H9 (cell line): ENCODE measurements at regions not wholly inside any gene's neighbourhood (a gene's known extent, or its start where the extent isn't known, plus 50 kb on each side); places are given as distances from the start of the nearest gene placed in this dataset.

Experiments used
- DNase-seq: peaks from one replicate; pipeline ENCODE4 v3.0.0-alpha.2; 2017
- H2AFZ ChIP-seq: one replicate; pipeline ENCODE4 v1.6.1; 2013; ENCODE audit warnings: mild to moderate bottlenecking, low read length, control low read depth, moderate library complexity
- H2AK5ac ChIP-seq: 2 replicates; pipeline ENCODE4 v1.6.1; 2013; ENCODE audit warnings: low read length, control low read depth, mixed read lengths; ENCODE audit not compliant: insufficient read length
- H2BK120ac ChIP-seq: one replicate; pipeline ENCODE4 v1.6.1; 2013; ENCODE audit warnings: low read depth, mild to moderate bottlenecking, low read length, control low read depth, inconsistent platforms; ENCODE audit not compliant: poor library complexity, severe bottlenecking
- H2BK12ac ChIP-seq: 2 replicates; pipeline ENCODE4 v1.6.1; 2013; ENCODE audit warnings: low read length, control low read depth, mixed read lengths, low read depth; ENCODE audit not compliant: insufficient read length
- H2BK15ac ChIP-seq: 2 replicates; pipeline ENCODE4 v1.6.1; 2013; ENCODE audit warnings: low read depth, low read length, control low read depth
- H2BK20ac ChIP-seq: one replicate; pipeline ENCODE4 v1.6.1; 2013; ENCODE audit warnings: low read depth, mild to moderate bottlenecking, low read length, control low read depth, inconsistent platforms; ENCODE audit not compliant: poor library complexity, severe bottlenecking
- H2BK5ac ChIP-seq: 2 replicates; pipeline ENCODE4 v1.6.1; 2013; ENCODE audit warnings: low read length, control low read depth, mixed read lengths; ENCODE audit not compliant: insufficient read length
- H3K14ac ChIP-seq: 2 replicates; pipeline ENCODE4 v1.6.1; 2013; ENCODE audit warnings: low read length, control low read depth; ENCODE audit not compliant: insufficient read depth
- H3K18ac ChIP-seq: 2 replicates; pipeline ENCODE4 v1.6.1; 2013; ENCODE audit warnings: low read depth, mild to moderate bottlenecking, mixed read lengths, low read length, control low read depth; ENCODE audit not compliant: insufficient read length
- H3K23ac ChIP-seq: 2 replicates; pipeline ENCODE4 v1.6.1; 2013; ENCODE audit warnings: low read length, control low read depth, mixed read lengths, low read depth; ENCODE audit not compliant: insufficient read length
- H3K23me2 ChIP-seq: 2 replicates; pipeline ENCODE4 v1.6.1; 2013; ENCODE audit warnings: low read depth, mild to moderate bottlenecking, mixed read lengths, low read length, control low read depth; ENCODE audit not compliant: insufficient read length, poor library complexity, severe bottlenecking
- H3K27ac ChIP-seq: 2 replicates; pipeline ENCODE4 v1.5.1; 2013; ENCODE audit warnings: low read length, control low read depth, mixed read lengths, low read depth; ENCODE audit not compliant: insufficient read length
- H3K27me3 ChIP-seq: 2 replicates; pipeline ENCODE4 v1.6.1; 2013; ENCODE audit warnings: low read length, control low read depth, inconsistent platforms; ENCODE audit not compliant: insufficient read depth
- H3K4ac ChIP-seq: 2 replicates; pipeline ENCODE4 v1.6.1; 2013; ENCODE audit warnings: low read depth, mild to moderate bottlenecking, control low read depth, inconsistent platforms, low read length, moderate library complexity
- H3K4me1 ChIP-seq: 2 replicates; pipeline ENCODE4 v1.6.1; 2013; ENCODE audit warnings: low read length, control low read depth, inconsistent platforms; ENCODE audit not compliant: insufficient read depth
- H3K4me2 ChIP-seq: 2 replicates; pipeline ENCODE4 v1.6.1; 2013; ENCODE audit warnings: low read length, control low read depth, mixed read lengths; ENCODE audit not compliant: insufficient read length, insufficient read depth
- H3K56ac ChIP-seq: 2 replicates; pipeline ENCODE4 v1.6.1; 2013; ENCODE audit warnings: low read depth, mild to moderate bottlenecking, mixed read lengths, low read length, control low read depth; ENCODE audit not compliant: insufficient read length
- H3K79me1 ChIP-seq: 2 replicates; pipeline ENCODE4 v1.6.1; 2013; ENCODE audit warnings: low read depth, mild to moderate bottlenecking, moderate library complexity, low read length, control low read depth, inconsistent platforms; ENCODE audit not compliant: insufficient read depth, poor library complexity, severe bottlenecking
- H3K79me2 ChIP-seq: 2 replicates; pipeline ENCODE4 v1.6.1; 2013; ENCODE audit warnings: low read length, control low read depth, inconsistent platforms; ENCODE audit not compliant: insufficient read depth
- H3K9ac ChIP-seq: 2 replicates; pipeline ENCODE4 v1.6.1; 2013; ENCODE audit warnings: low read length, control low read depth, mixed read lengths; ENCODE audit not compliant: insufficient read length; ENCODE audit errors: extremely low read depth
- H3K9me3 ChIP-seq: one replicate; pipeline ENCODE4 v1.6.1; 2013; ENCODE audit warnings: low read depth, low read length, inconsistent platforms; ENCODE audit not compliant: control insufficient read depth
- H3T11ph ChIP-seq: one replicate; pipeline ENCODE4 v1.6.1; 2013; ENCODE audit warnings: mild to moderate bottlenecking, low read length, control low read depth, inconsistent platforms
- H4K20me1 ChIP-seq: one replicate; pipeline ENCODE4 v1.6.1; 2013; ENCODE audit not compliant: control insufficient read depth, insufficient read length, insufficient read depth
- H4K5ac ChIP-seq: 2 replicates; pipeline ENCODE4 v1.6.1; 2013; ENCODE audit warnings: low read depth, mild to moderate bottlenecking, mixed read lengths, low read length, control low read depth; ENCODE audit not compliant: insufficient read length
- H4K8ac ChIP-seq: replicated peaks from 2 replicates; pipeline ENCODE4 v1.6.1; 2013; ENCODE audit warnings: low read length, control low read depth, mixed read lengths, low read depth; ENCODE audit not compliant: insufficient read length
- H4K91ac ChIP-seq: 2 replicates; pipeline ENCODE4 v1.6.1; 2013; ENCODE audit warnings: low read depth, mild to moderate bottlenecking, moderate library complexity, mixed read lengths, low read length, control low read depth; ENCODE audit not compliant: insufficient read length
- H3K27ac Mint-ChIP-seq, 3 experiments: 2 replicates in 2 of 3; 3 replicates in 1 of 3; pipeline ENCODE4 v1.8.0; 2020 to 2021; ENCODE audit warnings: mixed read lengths in 3 of 3, mild to moderate bottlenecking in 1 of 3, moderate library complexity in 1 of 3
- H3K27me3 Mint-ChIP-seq: 2 replicates; pipeline ENCODE4 v1.8.0; 2021; ENCODE audit warnings: low read depth, mild to moderate bottlenecking, moderate library complexity, mixed read lengths
- H3K36me3 Mint-ChIP-seq, 3 experiments: 2 replicates in 2 of 3; 3 replicates in 1 of 3; pipeline ENCODE4 v1.8.0; 2020 to 2021; ENCODE audit warnings: low read depth in 3 of 3, mixed read lengths in 3 of 3; ENCODE audit not compliant: insufficient read depth in 1 of 3
- H3K4me1 Mint-ChIP-seq, 2 experiments: 2 replicates each; pipeline ENCODE4 v1.8.0; 2020; ENCODE audit warnings: mixed read lengths in 2 of 2
- H3K4me3 Mint-ChIP-seq, 2 experiments: 2 replicates in 1 of 2; 3 replicates in 1 of 2; pipeline ENCODE4 v1.8.0; 2020 to 2021; ENCODE audit warnings: mild to moderate bottlenecking in 2 of 2, mixed read lengths in 2 of 2, moderate library complexity in 1 of 2
- H3K9me3 Mint-ChIP-seq, 2 experiments: 2 replicates in 1 of 2; 3 replicates in 1 of 2; pipeline ENCODE4 v1.8.0; 2020; ENCODE audit warnings: mild to moderate bottlenecking in 2 of 2, mixed read lengths in 2 of 2, moderate library complexity in 1 of 2
- CTCF ChIP-seq: fragments of 200-600 bp; sonication (generic); conservative IDR thresholded peaks from 3 replicates; pipeline ENCODE4 v1.8.0; 2021; ENCODE audit warnings: antibody characterized with exemption, mild to moderate bottlenecking
- WGBS: extraction: QIAGEN DNeasy Blood & Tissue Kit; methylation state at CpG from one replicate; pipeline ENCODE4 v1.1.7; 2013; ENCODE audit warnings: missing lambda C conversion rate, low lambda C conversion rate, mixed read lengths; ENCODE audit not compliant: insufficient read length; ENCODE audit errors: extremely low coverage; 5-methylcytosine and 5-hydroxymethylcytosine counted together

GRCh38 chrX:13121020-13121555 lies 76.7 kb upstream of the FAM9C start:
- no peak overlapping the region for H3K9ac ChIP-seq
- no peaks in the 10 kb centered on the region for H3K79me1 ChIP-seq
- no peaks in the 10 kb centered on the region for H3K23me2 ChIP-seq
- no peak overlapping the region for H2BK5ac ChIP-seq
- no peak overlapping the region for H2BK120ac ChIP-seq
- no peak overlapping the region for H4K8ac ChIP-seq
- H3K56ac ChIP-seq, result no peak overlapping the region
- no peak for TF ChIP-seq CTCF
- H2AFZ ChIP-seq, result no peak overlapping the region
- H3K36me3 Mint-ChIP-seq, result peaks cover 19 to 24% (median 19%) of the 10 kb centered on the region in 3 experiments
- H3T11ph ChIP-seq, result no peak overlapping the region
- H4K5ac ChIP-seq, result no peak overlapping the region
- no peaks in the 10 kb centered on the region for H3K27me3 ChIP-seq
- no CpG with 5 or more reads among the region's 1 CpG for WGBS
- H3K18ac ChIP-seq, result no peak overlapping the region
- H4K91ac ChIP-seq, result no peak overlapping the region
- peaks cover 20% of the 10 kb centered on the region for H3K9me3 ChIP-seq
- H3K23ac ChIP-seq, result no peak overlapping the region
- no peak for DNase-seq
- no peak overlapping the region for H3K4me2 ChIP-seq
- H3K14ac ChIP-seq, result no peak overlapping the region
- no peak overlapping the region for H3K27ac ChIP-seq
- H2BK20ac ChIP-seq, result no peak overlapping the region
- peaks cover 78 to 79% of the 10 kb centered on the region in 2 experiments for H3K9me3 Mint-ChIP-seq
- no peak overlapping the region for H2AK5ac ChIP-seq
- H3K27ac Mint-ChIP-seq, result no peak overlapping the region
- no peaks in the 10 kb centered on the region for H4K20me1 ChIP-seq
- H3K27me3 Mint-ChIP-seq, result peaks cover 4% of the 10 kb centered on the region
- no peak overlapping the region for H3K4me3 Mint-ChIP-seq
- no peaks in the 10 kb centered on the region for H3K4me1 ChIP-seq
- H3K79me2 ChIP-seq, result no peaks in the 10 kb centered on the region
- H3K4me1 Mint-ChIP-seq, result peaks cover 19 to 21% of the 10 kb centered on the region in 2 experiments
- no peak overlapping the region for H2BK15ac ChIP-seq
- no peak overlapping the region for H2BK12ac ChIP-seq
- no peak overlapping the region for H3K4ac ChIP-seq
